ENCODE measurements at regions not wholly inside any gene's neighbourhood (a gene's known extent, or its start where the extent isn't known, plus 50 kb on each side); places are given as distances from the start of the nearest gene placed in this dataset.

DNA sequence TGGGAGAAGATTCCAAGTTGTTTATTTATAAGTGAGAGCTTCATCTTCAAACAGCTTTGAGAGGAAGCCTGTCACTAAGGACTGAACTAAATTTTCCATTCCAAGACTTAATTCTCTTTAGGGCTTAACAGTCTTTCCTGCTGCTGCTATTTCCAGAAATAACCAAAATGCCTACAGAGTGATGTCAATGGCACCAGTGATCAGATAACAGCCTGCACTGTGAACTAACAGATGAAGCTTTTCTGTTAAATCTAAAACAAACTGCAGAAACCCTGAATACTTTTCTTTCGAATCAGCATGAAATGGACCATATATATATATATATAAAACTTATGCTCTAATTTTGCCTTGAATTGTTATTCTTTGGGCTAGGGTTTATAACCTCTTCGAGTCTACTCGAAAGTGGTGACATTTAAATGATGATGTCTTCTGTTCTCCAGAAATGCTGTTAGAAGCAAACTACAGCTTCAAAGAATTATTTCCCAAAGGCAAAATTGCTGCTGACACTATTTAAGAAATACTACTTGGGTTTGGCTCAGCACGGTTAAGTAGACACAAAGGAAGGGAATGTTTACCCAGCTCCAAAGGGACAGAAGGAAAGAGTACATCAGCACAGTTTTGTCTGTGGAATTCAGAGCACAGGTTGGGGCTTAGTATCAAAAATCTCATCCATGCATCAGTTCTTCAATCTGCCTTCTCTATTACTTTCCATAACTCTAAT, 238.5 kb upstream of the LRRN1 start:
- no peak for TF ChIP-seq CTCF (IDR thresholded peaks at IDR 0.05)
- TF ChIP-seq POLR2A (IDR thresholded peaks at IDR 0.05) = no peak
- Histone ChIP-seq H3K4me3 (no peak overlapping the region), H3K27ac (no peak overlapping the region), H3K36me3 (no peaks in the 10 kb centered on the region), H3K27me3 (no peaks in the 10 kb centered on the region), H3K4me1 (no peaks in the 10 kb centered on the region), H3K9me3 (no peaks in the 10 kb centered on the region)
- intact Hi-C loops (cut with DNase I; ENCODE audit: low total_unique reads) = no loop called here
- DNase-seq = no peak

DNA sequence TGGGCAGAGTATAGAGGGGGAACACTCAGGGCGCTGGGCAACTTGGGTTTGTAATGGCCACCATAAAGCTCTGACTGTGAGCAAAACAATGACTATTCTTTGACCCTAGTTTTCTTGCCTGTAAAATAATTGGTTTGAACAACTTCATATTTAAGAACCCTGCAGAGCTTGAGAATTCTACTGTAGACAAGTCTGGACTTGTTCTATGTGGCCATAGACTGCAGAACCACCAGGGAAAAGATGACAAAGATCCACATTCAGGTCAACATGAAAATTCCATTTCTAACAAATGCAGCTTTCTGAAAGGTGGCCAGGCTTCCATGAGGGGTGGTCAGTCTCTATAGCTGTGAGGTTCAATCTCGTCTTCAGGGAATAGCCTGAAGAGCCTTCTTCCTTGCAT, 239.4 kb upstream of the LRRN1 start:
- Histone ChIP-seq H3K4me1 (no peaks in the 10 kb centered on the region), H3K9me3 (no peaks in the 10 kb centered on the region), H3K36me3 (no peaks in the 10 kb centered on the region), H3K27me3 (no peaks in the 10 kb centered on the region), H3K27ac (no peak overlapping the region), H3K4me3 (no peak overlapping the region)
- intact Hi-C loops (cut with DNase I; ENCODE audit: low total_unique reads) = no loop called here
- no peak for DNase-seq
- TF ChIP-seq POLR2A (IDR thresholded peaks at IDR 0.05) (no peak), CTCF (IDR thresholded peaks at IDR 0.05) (no peak)

- Histone ChIP-seq H3K4me1 (no peaks in the 10 kb centered on the region), H3K9me3 (peaks cover 0 to 2% of the 10 kb centered on the region in 2 donors), H3K36me3 (no peaks in the 10 kb centered on the region), H3K4me3 (no peak overlapping the region), H3K27ac (no peak overlapping the region), H3K27me3 (no peaks in the 10 kb centered on the region)
- no peak for DNase-seq
- TF ChIP-seq CTCF (IDR thresholded peaks at IDR 0.05) (no peak), POLR2A (IDR thresholded peaks at IDR 0.05) (no peak)
- intact Hi-C loops (cut with DNase I; ENCODE audit: low total_unique reads) = no loop called here
These were observed 243.2 kb upstream of the LRRN1 start for GRCh38 chr3:3556078-3556477.

GRCh38 chr3:3553236-3553635, 246.0 kb upstream of the LRRN1 start:
- no peak for DNase-seq
- Histone ChIP-seq H3K9me3 (peaks cover 0 to 6% of the 10 kb centered on the region in 2 donors), H3K27me3 (no peaks in the 10 kb centered on the region), H3K4me3 (no peak overlapping the region), H3K4me1 (no peaks in the 10 kb centered on the region), H3K36me3 (no peaks in the 10 kb centered on the region), H3K27ac (no peak overlapping the region)
- intact Hi-C loops (cut with DNase I; ENCODE audit: low total_unique reads) = no loop called here
- TF ChIP-seq CTCF (IDR thresholded peaks at IDR 0.05) = no peak
- no peak for TF ChIP-seq POLR2A (IDR thresholded peaks at IDR 0.05)

DNA sequence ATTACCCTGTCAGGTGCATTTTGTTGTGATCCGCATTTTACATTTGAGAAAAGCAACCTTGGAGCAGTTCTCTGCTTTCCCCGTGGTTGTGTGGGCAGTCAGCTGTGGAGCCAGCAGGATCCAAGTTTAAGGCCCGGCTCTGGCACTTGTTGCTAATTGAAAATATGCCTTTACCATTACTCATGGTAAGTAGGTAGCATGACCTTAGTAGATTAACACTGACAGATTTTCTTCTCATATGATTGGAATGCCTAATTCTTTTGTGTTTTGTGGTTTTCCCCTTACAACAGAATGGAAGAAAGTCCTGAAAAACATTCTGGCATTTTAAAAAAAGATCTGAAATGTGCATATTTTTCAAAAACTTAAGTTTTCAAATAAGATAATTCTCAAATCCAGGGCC, 246.5 kb upstream of the LRRN1 start:
- intact Hi-C loops (cut with DNase I; ENCODE audit: low total_unique reads) = no loop called here
- TF ChIP-seq POLR2A (IDR thresholded peaks at IDR 0.05) (no peak), CTCF (IDR thresholded peaks at IDR 0.05) (no peak)
- Histone ChIP-seq H3K27ac (no peak overlapping the region), H3K4me1 (no peaks in the 10 kb centered on the region), H3K9me3 (peaks cover 0 to 6% of the 10 kb centered on the region in 2 donors), H3K4me3 (no peak overlapping the region), H3K36me3 (no peaks in the 10 kb centered on the region), H3K27me3 (no peaks in the 10 kb centered on the region)
- DNase-seq = no peak

All from uterus (tissue), 3 donors.